H9 (cell line): ENCODE measurements at regions not wholly inside any gene's neighbourhood (a gene's known extent, or its start where the extent isn't known, plus 50 kb on each side); places are given as distances from the start of the nearest gene placed in this dataset.

Experiments
- DNase-seq: peaks from one replicate; pipeline ENCODE4 v3.0.0-alpha.2; 2017
- H2AFZ ChIP-seq: one replicate; pipeline ENCODE4 v1.6.1; 2013; ENCODE audit warnings: mild to moderate bottlenecking, low read length, control low read depth, moderate library complexity
- H2AK5ac ChIP-seq: 2 replicates; pipeline ENCODE4 v1.6.1; 2013; ENCODE audit warnings: low read length, control low read depth, mixed read lengths; ENCODE audit not compliant: insufficient read length
- H2BK120ac ChIP-seq: one replicate; pipeline ENCODE4 v1.6.1; 2013; ENCODE audit warnings: low read depth, mild to moderate bottlenecking, low read length, control low read depth, inconsistent platforms; ENCODE audit not compliant: poor library complexity, severe bottlenecking
- H2BK12ac ChIP-seq: 2 replicates; pipeline ENCODE4 v1.6.1; 2013; ENCODE audit warnings: low read length, control low read depth, mixed read lengths, low read depth; ENCODE audit not compliant: insufficient read length
- H2BK15ac ChIP-seq: 2 replicates; pipeline ENCODE4 v1.6.1; 2013; ENCODE audit warnings: low read depth, low read length, control low read depth
- H2BK20ac ChIP-seq: one replicate; pipeline ENCODE4 v1.6.1; 2013; ENCODE audit warnings: low read depth, mild to moderate bottlenecking, low read length, control low read depth, inconsistent platforms; ENCODE audit not compliant: poor library complexity, severe bottlenecking
- H2BK5ac ChIP-seq: 2 replicates; pipeline ENCODE4 v1.6.1; 2013; ENCODE audit warnings: low read length, control low read depth, mixed read lengths; ENCODE audit not compliant: insufficient read length
- H3K14ac ChIP-seq: 2 replicates; pipeline ENCODE4 v1.6.1; 2013; ENCODE audit warnings: low read length, control low read depth; ENCODE audit not compliant: insufficient read depth
- H3K18ac ChIP-seq: 2 replicates; pipeline ENCODE4 v1.6.1; 2013; ENCODE audit warnings: low read depth, mild to moderate bottlenecking, mixed read lengths, low read length, control low read depth; ENCODE audit not compliant: insufficient read length
- H3K23ac ChIP-seq: 2 replicates; pipeline ENCODE4 v1.6.1; 2013; ENCODE audit warnings: low read length, control low read depth, mixed read lengths, low read depth; ENCODE audit not compliant: insufficient read length
- H3K23me2 ChIP-seq: 2 replicates; pipeline ENCODE4 v1.6.1; 2013; ENCODE audit warnings: low read depth, mild to moderate bottlenecking, mixed read lengths, low read length, control low read depth; ENCODE audit not compliant: insufficient read length, poor library complexity, severe bottlenecking
- H3K27ac ChIP-seq: 2 replicates; pipeline ENCODE4 v1.5.1; 2013; ENCODE audit warnings: low read length, control low read depth, mixed read lengths, low read depth; ENCODE audit not compliant: insufficient read length
- H3K27me3 ChIP-seq: 2 replicates; pipeline ENCODE4 v1.6.1; 2013; ENCODE audit warnings: low read length, control low read depth, inconsistent platforms; ENCODE audit not compliant: insufficient read depth
- H3K4ac ChIP-seq: 2 replicates; pipeline ENCODE4 v1.6.1; 2013; ENCODE audit warnings: low read depth, mild to moderate bottlenecking, control low read depth, inconsistent platforms, low read length, moderate library complexity
- H3K4me1 ChIP-seq: 2 replicates; pipeline ENCODE4 v1.6.1; 2013; ENCODE audit warnings: low read length, control low read depth, inconsistent platforms; ENCODE audit not compliant: insufficient read depth
- H3K4me2 ChIP-seq: 2 replicates; pipeline ENCODE4 v1.6.1; 2013; ENCODE audit warnings: low read length, control low read depth, mixed read lengths; ENCODE audit not compliant: insufficient read length, insufficient read depth
- H3K56ac ChIP-seq: 2 replicates; pipeline ENCODE4 v1.6.1; 2013; ENCODE audit warnings: low read depth, mild to moderate bottlenecking, mixed read lengths, low read length, control low read depth; ENCODE audit not compliant: insufficient read length
- H3K79me1 ChIP-seq: 2 replicates; pipeline ENCODE4 v1.6.1; 2013; ENCODE audit warnings: low read depth, mild to moderate bottlenecking, moderate library complexity, low read length, control low read depth, inconsistent platforms; ENCODE audit not compliant: insufficient read depth, poor library complexity, severe bottlenecking
- H3K79me2 ChIP-seq: 2 replicates; pipeline ENCODE4 v1.6.1; 2013; ENCODE audit warnings: low read length, control low read depth, inconsistent platforms; ENCODE audit not compliant: insufficient read depth
- H3K9ac ChIP-seq: 2 replicates; pipeline ENCODE4 v1.6.1; 2013; ENCODE audit warnings: low read length, control low read depth, mixed read lengths; ENCODE audit not compliant: insufficient read length; ENCODE audit errors: extremely low read depth
- H3K9me3 ChIP-seq: one replicate; pipeline ENCODE4 v1.6.1; 2013; ENCODE audit warnings: low read depth, low read length, inconsistent platforms; ENCODE audit not compliant: control insufficient read depth
- H3T11ph ChIP-seq: one replicate; pipeline ENCODE4 v1.6.1; 2013; ENCODE audit warnings: mild to moderate bottlenecking, low read length, control low read depth, inconsistent platforms
- H4K20me1 ChIP-seq: one replicate; pipeline ENCODE4 v1.6.1; 2013; ENCODE audit not compliant: control insufficient read depth, insufficient read length, insufficient read depth
- H4K5ac ChIP-seq: 2 replicates; pipeline ENCODE4 v1.6.1; 2013; ENCODE audit warnings: low read depth, mild to moderate bottlenecking, mixed read lengths, low read length, control low read depth; ENCODE audit not compliant: insufficient read length
- H4K8ac ChIP-seq: replicated peaks from 2 replicates; pipeline ENCODE4 v1.6.1; 2013; ENCODE audit warnings: low read length, control low read depth, mixed read lengths, low read depth; ENCODE audit not compliant: insufficient read length
- H4K91ac ChIP-seq: 2 replicates; pipeline ENCODE4 v1.6.1; 2013; ENCODE audit warnings: low read depth, mild to moderate bottlenecking, moderate library complexity, mixed read lengths, low read length, control low read depth; ENCODE audit not compliant: insufficient read length
- H3K27ac Mint-ChIP-seq, 3 experiments: 2 replicates in 2 of 3; 3 replicates in 1 of 3; pipeline ENCODE4 v1.8.0; 2020 to 2021; ENCODE audit warnings: mixed read lengths in 3 of 3, mild to moderate bottlenecking in 1 of 3, moderate library complexity in 1 of 3
- H3K27me3 Mint-ChIP-seq: 2 replicates; pipeline ENCODE4 v1.8.0; 2021; ENCODE audit warnings: low read depth, mild to moderate bottlenecking, moderate library complexity, mixed read lengths
- H3K36me3 Mint-ChIP-seq, 3 experiments: 2 replicates in 2 of 3; 3 replicates in 1 of 3; pipeline ENCODE4 v1.8.0; 2020 to 2021; ENCODE audit warnings: low read depth in 3 of 3, mixed read lengths in 3 of 3; ENCODE audit not compliant: insufficient read depth in 1 of 3
- H3K4me1 Mint-ChIP-seq, 2 experiments: 2 replicates each; pipeline ENCODE4 v1.8.0; 2020; ENCODE audit warnings: mixed read lengths in 2 of 2
- H3K4me3 Mint-ChIP-seq, 2 experiments: 2 replicates in 1 of 2; 3 replicates in 1 of 2; pipeline ENCODE4 v1.8.0; 2020 to 2021; ENCODE audit warnings: mild to moderate bottlenecking in 2 of 2, mixed read lengths in 2 of 2, moderate library complexity in 1 of 2
- H3K9me3 Mint-ChIP-seq, 2 experiments: 2 replicates in 1 of 2; 3 replicates in 1 of 2; pipeline ENCODE4 v1.8.0; 2020; ENCODE audit warnings: mild to moderate bottlenecking in 2 of 2, mixed read lengths in 2 of 2, moderate library complexity in 1 of 2
- CTCF ChIP-seq: fragments of 200-600 bp; sonication (generic); conservative IDR thresholded peaks from 3 replicates; pipeline ENCODE4 v1.8.0; 2021; ENCODE audit warnings: antibody characterized with exemption, mild to moderate bottlenecking
- WGBS: extraction: QIAGEN DNeasy Blood & Tissue Kit; methylation state at CpG from one replicate; pipeline ENCODE4 v1.1.7; 2013; ENCODE audit warnings: missing lambda C conversion rate, low lambda C conversion rate, mixed read lengths; ENCODE audit not compliant: insufficient read length; ENCODE audit errors: extremely low coverage; 5-methylcytosine and 5-hydroxymethylcytosine counted together

- Histone ChIP-seq H3K27me3 (no peaks in the 10 kb centered on the region), H4K8ac (no peak overlapping the region), H2BK20ac (no peak overlapping the region)
Observed at GRCh38 chr17:6346986-6347385, 87.9 kb downstream of the AIPL1 start.

More at GRCh38 chr17:6346986-6347385, 87.9 kb downstream of the AIPL1 start:
- Histone ChIP-seq H3K27ac (no peak overlapping the region), H3K79me2 (no peaks in the 10 kb centered on the region), H3K9me3 (no peaks in the 10 kb centered on the region), H3T11ph (no peak overlapping the region), H3K18ac (no peak overlapping the region), H3K4me1 (no peaks in the 10 kb centered on the region), H3K4me2 (no peak overlapping the region), H4K20me1 (no peaks in the 10 kb centered on the region), H2BK5ac (no peak overlapping the region), H4K5ac (no peak overlapping the region), H3K56ac (no peak overlapping the region), H4K91ac (no peak overlapping the region), H3K4ac (no peak overlapping the region), H3K14ac (no peak overlapping the region), H3K23ac (no peak overlapping the region), H2BK15ac (no peak overlapping the region), H2AFZ (no peak overlapping the region), H3K9ac (no peak overlapping the region), H2BK120ac (no peak overlapping the region), H3K23me2 (no peaks in the 10 kb centered on the region), H2BK12ac (no peak overlapping the region), H3K79me1 (no peaks in the 10 kb centered on the region), H2AK5ac (no peak overlapping the region)
- Mint-ChIP-seq H3K27me3 (peaks cover 6% of the 10 kb centered on the region), H3K27ac (no peak overlapping the region), H3K9me3 (no peaks in the 10 kb centered on the region), H3K36me3 (no peaks in the 10 kb centered on the region; a peak in 1 of 7 replicates), H3K4me3 (no peak overlapping the region), H3K4me1 (peaks cover 0 to 5% of the 10 kb centered on the region in 2 experiments; a peak in 1 of 4 replicates)
- TF ChIP-seq CTCF = no peak
- DNase-seq = no peak
- no CpG with 5 or more reads among the region's 2 CpGs for WGBS
